MM.1S (cell line): ENCODE measurements at regions not wholly inside any gene's neighbourhood (a gene's known extent, or its start where the extent isn't known, plus 50 kb on each side); places are given as distances from the start of the nearest gene placed in this dataset.

ENCODE experiments used
- EZH2 ChIP-seq: fragments of 300-600 bp; sonication (generic); optimal IDR thresholded peaks from 2 replicates; pipeline ENCODE3; 2017; ENCODE audit warnings: low read depth, mild to moderate bottlenecking, antibody characterized with exemption, low read length, mixed read lengths
- EZH2phosphoT487 ChIP-seq: fragments of 300-600 bp; sonication (generic); IDR thresholded peaks from 2 replicates; pipeline ENCODE4 v1.6.1; 2018; ENCODE audit warnings: antibody characterized with exemption, low read length
- TF ChIP-seq, protein P1 (sequence below): fragments of 300-600 bp; sonication (generic); IDR thresholded peaks from 2 replicates; pipeline ENCODE4 v1.5.1; 2016; ENCODE audit warnings: antibody characterized with exemption, low read length, mixed read lengths

DNA sequence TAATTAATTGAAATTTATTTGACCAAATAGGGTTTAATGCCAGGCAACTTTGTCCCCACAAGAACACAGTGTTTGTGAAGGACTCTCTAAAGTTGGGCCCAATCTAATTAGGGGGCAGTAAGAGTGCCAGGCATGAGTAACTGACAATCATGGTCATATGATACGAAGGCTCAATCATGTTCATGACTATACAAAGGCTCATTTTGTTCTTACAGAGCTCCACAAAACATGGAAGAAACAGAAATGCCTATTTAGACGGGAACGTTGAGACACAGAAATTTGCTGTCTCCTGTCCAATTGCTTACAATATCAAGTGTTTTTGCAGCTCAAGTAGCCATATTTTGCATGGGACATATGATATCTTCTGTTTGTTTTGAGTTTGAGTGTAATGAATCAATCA is 391.1 kb downstream of the SI start:
- TF ChIP-seq, protein P1, sequence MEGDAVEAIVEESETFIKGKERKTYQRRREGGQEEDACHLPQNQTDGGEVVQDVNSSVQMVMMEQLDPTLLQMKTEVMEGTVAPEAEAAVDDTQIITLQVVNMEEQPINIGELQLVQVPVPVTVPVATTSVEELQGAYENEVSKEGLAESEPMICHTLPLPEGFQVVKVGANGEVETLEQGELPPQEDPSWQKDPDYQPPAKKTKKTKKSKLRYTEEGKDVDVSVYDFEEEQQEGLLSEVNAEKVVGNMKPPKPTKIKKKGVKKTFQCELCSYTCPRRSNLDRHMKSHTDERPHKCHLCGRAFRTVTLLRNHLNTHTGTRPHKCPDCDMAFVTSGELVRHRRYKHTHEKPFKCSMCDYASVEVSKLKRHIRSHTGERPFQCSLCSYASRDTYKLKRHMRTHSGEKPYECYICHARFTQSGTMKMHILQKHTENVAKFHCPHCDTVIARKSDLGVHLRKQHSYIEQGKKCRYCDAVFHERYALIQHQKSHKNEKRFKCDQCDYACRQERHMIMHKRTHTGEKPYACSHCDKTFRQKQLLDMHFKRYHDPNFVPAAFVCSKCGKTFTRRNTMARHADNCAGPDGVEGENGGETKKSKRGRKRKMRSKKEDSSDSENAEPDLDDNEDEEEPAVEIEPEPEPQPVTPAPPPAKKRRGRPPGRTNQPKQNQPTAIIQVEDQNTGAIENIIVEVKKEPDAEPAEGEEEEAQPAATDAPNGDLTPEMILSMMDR: no peak
- TF ChIP-seq EZH2: no peak
- no peak for TF ChIP-seq EZH2phosphoT487
